ENCODE measurements at regions not wholly inside any gene's neighbourhood (a gene's known extent, or its start where the extent isn't known, plus 50 kb on each side); places are given as distances from the start of the nearest gene placed in this dataset.

DNA sequence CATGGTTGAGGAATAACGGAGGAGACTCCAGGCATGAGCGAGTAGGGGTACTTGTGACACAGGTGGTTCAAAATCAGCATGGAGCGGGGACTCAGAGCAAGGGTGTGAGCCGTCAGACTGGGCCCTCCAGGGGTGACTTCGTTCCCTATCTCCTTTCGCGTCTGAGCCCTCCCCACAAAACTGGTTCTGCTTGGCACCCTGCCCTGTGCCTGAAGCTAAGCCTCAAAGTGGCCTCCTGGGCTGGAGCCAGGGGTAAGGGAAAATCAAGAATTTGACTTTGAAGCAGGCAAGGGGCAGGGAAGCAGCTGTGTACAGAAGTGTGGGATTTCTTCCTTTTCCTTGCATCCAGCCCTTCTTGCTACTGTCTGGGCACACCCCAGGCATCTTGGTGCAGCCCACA, 331.5 kb upstream of the AJAP1 start:
- TF ChIP-seq CTCF (IDR thresholded peaks at IDR 0.05) (no peak), EP300 (IDR thresholded peaks at IDR 0.05) (no peak), POLR2A (IDR thresholded peaks at IDR 0.05) (no peak)

Data from tibial nerve (tissue), 4 donors.